GM13977 (cell line): ENCODE measurements at regions not wholly inside any gene's neighbourhood (a gene's known extent, or its start where the extent isn't known, plus 50 kb on each side); places are given as distances from the start of the nearest gene placed in this dataset.

Source experiments
- DNase-seq: peaks from one replicate; pipeline ENCODE4 v3.0.0; 2012; ENCODE audit warnings: low spot score
- CTCF ChIP-seq: IDR thresholded peaks from 2 replicates; pipeline ENCODE4 v1.5.1; 2012; ENCODE audit warnings: mild to moderate bottlenecking, control low read depth; ENCODE audit not compliant: insufficient read depth; ENCODE audit errors: extremely low read depth, missing control alignments
- in situ Hi-C: fragments of 300-500 bp; cut with MboI; formaldehyde crosslinking; loops from one replicate; pipeline ENCODE4 v1.12.0; 2022; ENCODE audit warnings: low sequenced_read_pairs, low pct_unique_long_range_greater_than_20kb, mixed read lengths, inconsistent platforms; ENCODE audit not compliant: unreplicated experiment

DNA sequence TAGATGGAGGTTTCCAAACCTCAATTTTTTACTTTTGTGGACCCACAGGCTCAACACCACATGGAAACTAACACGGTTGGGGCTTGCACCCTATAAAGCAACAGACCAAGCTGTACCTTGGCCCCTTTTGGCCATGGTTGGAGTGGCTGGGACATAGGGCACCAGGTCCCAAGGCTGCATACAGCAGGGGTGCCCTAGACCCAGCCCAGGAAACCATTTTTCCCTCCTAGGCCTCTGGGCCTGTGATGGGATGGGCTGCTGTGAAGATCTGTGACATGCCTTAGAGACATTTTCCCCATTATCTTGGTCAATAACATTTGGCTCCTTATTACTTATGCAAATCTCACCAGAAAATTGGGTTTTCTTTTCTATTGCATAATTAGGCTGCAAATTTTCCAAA is 337.0 kb upstream of the CADM2 start:
- no peak for DNase-seq
- TF ChIP-seq CTCF = no peak
- in situ Hi-C loops = no loop called here

DNA sequence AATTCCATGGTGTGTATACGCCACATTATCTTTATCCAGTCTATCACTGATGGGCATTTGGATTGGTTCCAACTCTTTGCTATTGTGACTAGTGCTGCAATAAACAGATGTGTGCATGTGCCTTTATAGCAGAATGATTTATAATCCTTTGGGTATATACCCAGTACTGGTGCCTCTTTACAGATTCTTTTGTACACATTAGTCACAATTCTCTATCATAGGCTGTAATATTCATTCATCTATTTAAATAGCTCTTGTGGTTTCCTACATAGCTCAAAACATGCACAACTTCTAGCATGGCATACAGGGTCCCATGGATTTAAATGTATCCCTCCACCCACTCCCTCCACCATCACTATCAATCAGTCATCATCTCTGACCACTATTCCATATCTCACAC is 324.1 kb upstream of the CADM2 start:
- in situ Hi-C loops = no loop called here
- TF ChIP-seq CTCF = no peak
- DNase-seq = no peak

DNA sequence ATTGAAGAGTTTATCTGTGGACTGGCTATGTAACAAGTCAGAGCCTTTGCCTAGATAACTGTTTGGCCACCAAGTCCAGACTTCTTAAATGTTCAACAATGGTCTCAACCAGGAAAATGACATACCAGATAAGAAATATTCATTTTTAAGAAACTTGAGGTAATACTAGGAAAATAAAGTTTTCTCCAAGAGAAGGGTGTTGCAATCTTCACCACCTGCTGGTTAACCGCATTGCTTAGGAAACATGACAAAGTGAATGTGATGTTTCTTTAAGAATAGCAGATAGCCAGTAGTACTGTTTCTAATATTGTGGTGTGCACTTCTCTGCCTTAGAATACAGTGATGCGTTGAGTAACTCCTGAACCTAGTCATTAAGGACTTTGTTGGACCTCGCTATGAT is 321.5 kb upstream of the CADM2 start:
- in situ Hi-C loops = no loop called here
- TF ChIP-seq CTCF = no peak
- no peak for DNase-seq

- in situ Hi-C loops = no loop called here
- DNase-seq = no peak
- TF ChIP-seq CTCF = no peak
Observed at GRCh38 chr3:84666468-84666867, 292.3 kb upstream of the CADM2 start.

DNA sequence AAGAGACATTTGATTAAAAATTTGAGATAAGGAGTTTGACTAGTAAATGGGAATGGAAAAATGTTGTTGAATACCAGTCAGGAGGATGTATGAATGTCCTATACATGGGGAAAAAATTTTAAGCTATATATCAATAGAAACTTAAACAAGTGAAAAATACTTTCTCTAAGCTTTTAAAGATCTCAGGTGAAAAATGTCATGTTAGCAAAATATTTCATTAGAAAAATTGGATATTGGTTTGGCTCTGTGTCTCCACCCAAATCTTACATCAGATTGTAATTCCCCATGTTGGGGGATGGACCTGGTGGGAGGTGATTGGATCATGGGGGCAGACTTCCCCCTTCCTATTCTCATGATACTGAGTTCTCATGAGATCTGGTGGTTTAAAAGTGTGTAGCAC is 279.6 kb upstream of the CADM2 start:
- in situ Hi-C loops = no loop called here
- no peak for TF ChIP-seq CTCF
- DNase-seq = no peak

GRCh38 chr3:84680700-84681099 is 278.1 kb upstream of the CADM2 start:
- TF ChIP-seq CTCF = no peak
- in situ Hi-C loops = no loop called here
- no peak for DNase-seq

DNA sequence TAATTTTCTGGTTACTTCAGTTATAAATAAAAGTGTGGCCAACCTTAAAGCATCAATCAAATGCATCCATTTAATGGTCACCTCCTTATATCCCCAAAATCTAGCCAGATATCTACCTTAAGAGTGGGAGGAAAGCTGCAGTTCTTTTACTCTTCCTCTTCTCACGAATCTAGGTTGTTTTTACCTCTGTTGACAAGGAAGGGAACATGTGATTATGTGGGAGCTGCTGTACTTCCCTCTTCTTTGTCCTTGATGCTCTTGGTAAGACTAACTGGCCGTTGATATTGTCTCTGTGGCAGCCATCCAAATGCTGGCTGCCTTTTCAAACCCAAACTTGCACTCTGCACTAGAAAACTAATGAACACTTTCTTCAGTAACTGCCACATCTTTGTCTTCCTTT is 275.3 kb upstream of the CADM2 start:
- TF ChIP-seq CTCF = no peak
- in situ Hi-C loops = no loop called here
- no peak for DNase-seq
